ENCODE measurements at regions not wholly inside any gene's neighbourhood (a gene's known extent, or its start where the extent isn't known, plus 50 kb on each side); places are given as distances from the start of the nearest gene placed in this dataset.

DNA sequence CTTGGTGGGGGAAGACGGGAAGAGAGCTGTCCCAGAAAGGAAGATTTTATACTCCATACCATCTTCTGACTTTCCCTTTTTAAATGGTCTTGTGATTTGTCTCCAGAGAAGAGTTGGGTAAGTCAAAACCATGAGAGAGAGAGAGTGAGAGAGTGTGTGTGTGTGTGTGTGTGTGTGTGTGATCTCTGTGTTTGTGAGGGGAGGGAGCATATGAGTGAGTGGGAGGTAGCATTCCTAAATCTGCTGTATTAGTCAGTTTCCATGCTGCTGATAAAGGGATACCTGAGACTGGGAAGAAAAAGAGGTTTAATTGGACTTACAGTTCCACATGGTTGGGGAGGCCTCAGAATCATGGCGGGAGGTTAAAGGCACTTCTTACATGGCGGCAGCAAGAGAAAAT, 102.0 kb upstream of the VANGL1 start:
- no peak for DNase-seq
- Mint-ChIP-seq H3K4me1 (ENCODE audit: low read depth, unreplicated experiment) (peaks cover 6% of the 10 kb centered on the region), H3K27ac (ENCODE audit: unreplicated experiment) (no peak overlapping the region), H3K4me3 (ENCODE audit: unreplicated experiment) (no peak overlapping the region), H3K9me3 (ENCODE audit: unreplicated experiment) (peaks cover 8% of the 10 kb centered on the region), H3K36me3 (ENCODE audit: insufficient read depth, unreplicated experiment) (no peaks in the 10 kb centered on the region), H3K27me3 (ENCODE audit: insufficient read depth, unreplicated experiment) (no peaks in the 10 kb centered on the region)
- Histone ChIP-seq H3K4me3 (ENCODE audit: low read depth, low read length) (no peak overlapping the region), H3K36me3 (ENCODE audit: control insufficient read depth, insufficient read depth, low read length) (no peaks in the 10 kb centered on the region), H3K9me3 (no peaks in the 10 kb centered on the region), H3K27me3 (replicated peaks; ENCODE audit: control insufficient read depth, insufficient read depth, low read length) (no peaks in the 10 kb centered on the region), H3K4me1 (no peaks in the 10 kb centered on the region)
- intact Hi-C loops (cut with micrococcal nuclease; ENCODE audit: unreplicated experiment), result no loop called here
- ChIA-PET CTCF (no interaction called here), POLR2A (no interaction called here)
- TF ChIP-seq, protein P1, sequence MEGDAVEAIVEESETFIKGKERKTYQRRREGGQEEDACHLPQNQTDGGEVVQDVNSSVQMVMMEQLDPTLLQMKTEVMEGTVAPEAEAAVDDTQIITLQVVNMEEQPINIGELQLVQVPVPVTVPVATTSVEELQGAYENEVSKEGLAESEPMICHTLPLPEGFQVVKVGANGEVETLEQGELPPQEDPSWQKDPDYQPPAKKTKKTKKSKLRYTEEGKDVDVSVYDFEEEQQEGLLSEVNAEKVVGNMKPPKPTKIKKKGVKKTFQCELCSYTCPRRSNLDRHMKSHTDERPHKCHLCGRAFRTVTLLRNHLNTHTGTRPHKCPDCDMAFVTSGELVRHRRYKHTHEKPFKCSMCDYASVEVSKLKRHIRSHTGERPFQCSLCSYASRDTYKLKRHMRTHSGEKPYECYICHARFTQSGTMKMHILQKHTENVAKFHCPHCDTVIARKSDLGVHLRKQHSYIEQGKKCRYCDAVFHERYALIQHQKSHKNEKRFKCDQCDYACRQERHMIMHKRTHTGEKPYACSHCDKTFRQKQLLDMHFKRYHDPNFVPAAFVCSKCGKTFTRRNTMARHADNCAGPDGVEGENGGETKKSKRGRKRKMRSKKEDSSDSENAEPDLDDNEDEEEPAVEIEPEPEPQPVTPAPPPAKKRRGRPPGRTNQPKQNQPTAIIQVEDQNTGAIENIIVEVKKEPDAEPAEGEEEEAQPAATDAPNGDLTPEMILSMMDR (IDR thresholded peaks at IDR 0.05; ENCODE audit: insufficient read depth in 1 of 2, low read depth in 1 of 2, low read length in 1 of 2, severe bottlenecking in 1 of 2, unreplicated experiment in 1 of 2), result no peak
- BruUV-seq (replicated peaks), result no TSS peak

DNA sequence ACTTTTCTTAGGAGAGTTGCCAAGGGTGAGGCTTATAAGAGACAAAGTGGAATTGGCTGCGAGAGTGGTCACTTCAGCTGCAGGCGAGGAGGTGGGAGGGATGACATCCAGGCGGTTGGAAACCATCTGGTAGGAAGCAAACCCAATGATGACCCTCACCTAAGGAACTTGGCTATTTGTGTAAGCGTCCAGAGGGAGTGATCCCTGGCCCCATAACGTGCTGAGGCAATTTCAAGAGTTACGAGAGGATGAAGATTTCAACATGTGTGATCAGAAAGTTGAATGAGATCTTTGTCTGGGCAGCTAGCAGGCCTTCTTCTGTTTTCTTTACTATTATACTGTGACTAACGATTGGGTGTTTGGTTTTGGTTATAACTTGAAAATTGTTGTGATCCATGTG, 102.7 kb upstream of the VANGL1 start:
- Histone ChIP-seq H3K27me3 (replicated peaks; ENCODE audit: control insufficient read depth, insufficient read depth, low read length) (no peaks in the 10 kb centered on the region), H3K4me1 (peaks cover 5% of the 10 kb centered on the region), H3K4me3 (ENCODE audit: low read depth, low read length) (no peak overlapping the region), H3K36me3 (ENCODE audit: control insufficient read depth, insufficient read depth, low read length) (no peaks in the 10 kb centered on the region), H3K9me3 (no peaks in the 10 kb centered on the region)
- DNase-seq, result no peak
- Mint-ChIP-seq H3K4me1 (ENCODE audit: low read depth, unreplicated experiment) (peaks cover 6% of the 10 kb centered on the region), H3K27me3 (ENCODE audit: insufficient read depth, unreplicated experiment) (no peaks in the 10 kb centered on the region), H3K9me3 (ENCODE audit: unreplicated experiment) (peaks cover 8% of the 10 kb centered on the region), H3K27ac (ENCODE audit: unreplicated experiment) (no peak overlapping the region), H3K36me3 (ENCODE audit: insufficient read depth, unreplicated experiment) (no peaks in the 10 kb centered on the region), H3K4me3 (ENCODE audit: unreplicated experiment) (no peak overlapping the region)
- TF ChIP-seq, protein P1 (IDR thresholded peaks at IDR 0.05; ENCODE audit: insufficient read depth in 1 of 2, low read depth in 1 of 2, low read length in 1 of 2, severe bottlenecking in 1 of 2, unreplicated experiment in 1 of 2), result no peak
- intact Hi-C loops (cut with micrococcal nuclease; ENCODE audit: unreplicated experiment), result no loop called here
- ChIA-PET POLR2A (no interaction called here), CTCF (no interaction called here)
- no TSS peak for BruUV-seq (replicated peaks)

DNA sequence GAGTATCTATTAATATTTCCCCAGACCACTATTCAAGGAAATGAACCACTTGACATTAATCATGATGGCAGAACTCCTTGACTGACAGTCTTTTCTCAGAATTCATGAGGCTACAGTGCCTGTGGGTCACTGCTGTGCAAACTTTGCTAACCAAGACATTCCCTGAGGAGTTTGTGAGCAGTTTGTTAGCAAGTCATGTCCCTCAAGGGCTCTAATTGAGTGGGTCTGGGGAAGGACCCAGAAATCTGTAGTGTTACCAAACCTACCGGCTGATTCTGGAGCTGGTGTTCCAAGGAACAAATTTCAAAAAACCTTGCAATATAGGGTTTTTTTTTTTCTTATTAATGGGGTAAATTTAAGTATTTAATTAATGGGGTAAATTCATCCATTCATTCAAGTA, 103.2 kb upstream of the VANGL1 start:
- TF ChIP-seq, protein P1 (IDR thresholded peaks at IDR 0.05; ENCODE audit: insufficient read depth in 1 of 2, low read depth in 1 of 2, low read length in 1 of 2, severe bottlenecking in 1 of 2, unreplicated experiment in 1 of 2), result no peak
- no TSS peak for BruUV-seq (replicated peaks)
- Histone ChIP-seq H3K4me3 (ENCODE audit: low read depth, low read length) (no peak overlapping the region), H3K4me1 (peaks cover 10% of the 10 kb centered on the region), H3K27me3 (replicated peaks; ENCODE audit: control insufficient read depth, insufficient read depth, low read length) (no peaks in the 10 kb centered on the region), H3K9me3 (no peaks in the 10 kb centered on the region), H3K36me3 (ENCODE audit: control insufficient read depth, insufficient read depth, low read length) (no peaks in the 10 kb centered on the region)
- peaks cover 4% of the 10 kb centered on the region for H3K4me1 Mint-ChIP-seq (ENCODE audit: low read depth, unreplicated experiment)
- no peak overlapping the region for H3K4me3 Mint-ChIP-seq (ENCODE audit: unreplicated experiment)
- CTCF ChIA-PET, result no interaction called here
- intact Hi-C loops (cut with micrococcal nuclease; ENCODE audit: unreplicated experiment), result no loop called here
- peaks cover 8% of the 10 kb centered on the region for H3K9me3 Mint-ChIP-seq (ENCODE audit: unreplicated experiment)
- POLR2A ChIA-PET, result no interaction called here
- no peaks in the 10 kb centered on the region for H3K36me3 Mint-ChIP-seq (ENCODE audit: insufficient read depth, unreplicated experiment)
- H3K27me3 Mint-ChIP-seq (ENCODE audit: insufficient read depth, unreplicated experiment), result no peaks in the 10 kb centered on the region
- no peak overlapping the region for H3K27ac Mint-ChIP-seq (ENCODE audit: unreplicated experiment)
- no peak for DNase-seq

Measured in Caco-2 (cell line).